K562 (cell line): ENCODE measurements at regions not wholly inside any gene's neighbourhood (a gene's known extent, or its start where the extent isn't known, plus 50 kb on each side); places are given as distances from the start of the nearest gene placed in this dataset.

Experiments
- CEBPZ ChIP-seq: fragments of 150-350 bp; IDR thresholded peaks from 2 replicates; pipeline ENCODE4 v1.6.1; 2014; ENCODE audit warnings: low read depth, mild to moderate bottlenecking, low read length, borderline replicate concordance
- EHMT2 ChIP-seq: fragments of 450-650 bp; IDR thresholded peaks from 2 replicates; pipeline ENCODE4 v1.6.1; 2018; ENCODE audit warnings: antibody characterized with exemption
- ESRRA ChIP-seq: fragments of 450-650 bp; IDR thresholded peaks from 2 replicates; pipeline ENCODE4 v1.6.1; 2014; ENCODE audit warnings: low read depth, mild to moderate bottlenecking, moderate library complexity, borderline replicate concordance
- JUNB ChIP-seq: fragments of 450-650 bp; formaldehyde crosslinking; conservative IDR thresholded peaks from 2 replicates; pipeline ENCODE4 v1.4.0; 2020; ENCODE audit warnings: mild to moderate bottlenecking
- MYNN ChIP-seq, 2 experiments: sonication (generic); formaldehyde crosslinking in 1 of 2; IDR thresholded peaks; 2 replicates each; pipeline versions ENCODE4 v1.5.0 to v1.6.1; 2016 to 2020; ENCODE audit warnings: antibody characterized with exemption in 1 of 2, missing genetic modification reagents in 1 of 2
- ZNF76 ChIP-seq: fragments of 250-450 bp; sonication (Bioruptor Pico); IDR thresholded peaks from 2 replicates; pipeline ENCODE4 v1.4.0; 2020; ENCODE audit warnings: mild to moderate bottlenecking, moderate library complexity, borderline replicate concordance

DNA sequence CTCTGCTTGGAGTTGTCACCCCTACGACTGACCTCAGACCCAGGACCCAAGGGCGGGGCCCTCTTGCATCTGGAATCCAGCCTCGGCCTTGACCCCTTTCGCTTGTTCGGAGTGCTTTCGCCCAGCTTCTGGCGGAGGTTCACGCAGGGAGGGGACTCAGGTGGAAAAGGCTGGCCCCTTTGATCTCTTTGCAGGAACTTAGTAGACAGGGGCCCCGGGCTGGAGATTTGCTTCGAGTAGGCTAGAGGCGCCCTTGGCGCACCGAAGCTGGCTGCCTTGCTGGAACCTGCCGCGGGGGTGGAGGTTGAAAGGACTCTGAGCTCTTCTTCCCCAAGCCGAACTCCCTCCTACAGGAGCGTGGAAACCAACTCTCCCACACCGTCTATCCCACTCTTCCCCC, 255.1 kb downstream of the OTUD1 start:
- no peak for TF ChIP-seq JUNB (CRISPR knock-in tag)
- no peak for TF ChIP-seq MYNN (IDR thresholded peaks at IDR 0.05)
- no peak for TF ChIP-seq MYNN (CRISPR knock-in tag; IDR thresholded peaks at IDR 0.05)
- TF ChIP-seq CEBPZ: no peak
- TF ChIP-seq ESRRA: no peak
- TF ChIP-seq ZNF76 (CRISPR knock-in tag): no peak
- no peak for TF ChIP-seq EHMT2
